Peyer's patch (tissue), 4 donors: ENCODE measurements at regions not wholly inside any gene's neighbourhood (a gene's known extent, or its start where the extent isn't known, plus 50 kb on each side); places are given as distances from the start of the nearest gene placed in this dataset.

Experiments
- DNase-seq, 3 donors: peaks; one replicate each; pipeline ENCODE4 v3.0.0-alpha.2; 2017 to 2019
- H3K27ac ChIP-seq, 4 donors: fragments of 200-600 bp; sonication (generic); one replicate each; pipeline ENCODE4 v1.5.1; 2016 to 2019
- H3K27me3 ChIP-seq, 2 donors: fragments of 200-600 bp; sonication (generic); one replicate each; pipeline ENCODE4 v1.5.1; 2019
- H3K36me3 ChIP-seq, 3 donors: fragments of 200-600 bp; sonication (generic); one replicate each; pipeline ENCODE4 v1.5.1; 2016 to 2019
- H3K4me1 ChIP-seq, 4 donors: fragments of 200-600 bp; sonication (generic); one replicate each; pipeline ENCODE4 v1.5.1; 2016 to 2019
- H3K4me3 ChIP-seq, 4 donors: fragments of 200-600 bp; sonication (generic); 1 replicate in 3 of 4; 2 replicates in 1 of 4; pipeline ENCODE4 v1.5.1; 2016 to 2019; ENCODE audit warnings: mild to moderate bottlenecking in 1 of 4
- H3K9me3 ChIP-seq, 4 donors: fragments of 200-600 bp; sonication (generic); one replicate each; pipeline ENCODE4 v1.5.1; 2016 to 2019; ENCODE audit warnings: mild to moderate bottlenecking in 1 of 4
- CTCF ChIP-seq, 6 experiments: fragments of 450-650 bp in 4 of 6; fragments of 200-600 bp in 2 of 6; sonication (generic) in 1 of 6; IDR thresholded peaks; one replicate each; pipeline ENCODE4 v1.5.1; 2017 to 2019; ENCODE audit warnings: antibody characterized with exemption in 6 of 6, mild to moderate bottlenecking in 3 of 6, moderate library complexity in 1 of 6
- POLR2A ChIP-seq, 2 donors: fragments of 450-650 bp; IDR thresholded peaks; one replicate each; pipeline ENCODE4 v1.5.1; 2017; ENCODE audit warnings: antibody characterized with exemption in 2 of 2, mild to moderate bottlenecking in 2 of 2, moderate library complexity in 2 of 2

DNA sequence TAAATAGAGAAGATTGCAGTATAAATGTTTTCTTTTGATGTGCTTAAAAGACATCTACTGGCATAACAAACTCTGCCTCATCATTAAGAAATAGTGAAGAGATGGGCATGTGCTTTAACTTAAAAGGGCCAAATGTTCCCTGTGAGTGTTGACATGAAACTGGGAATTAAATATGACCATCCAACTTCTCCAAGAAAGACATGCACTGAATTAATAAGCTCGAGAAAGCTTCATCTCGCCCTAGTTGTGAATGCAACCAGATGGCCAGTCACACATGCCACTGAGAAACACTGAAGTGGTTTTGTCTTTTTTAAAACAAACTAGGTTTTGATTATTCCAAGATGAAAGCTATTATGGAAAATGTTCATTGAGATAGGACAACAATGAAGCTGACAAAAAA lies 479.2 kb downstream of the RIT2 start:
- no peaks in the 10 kb centered on the region for H3K9me3 ChIP-seq
- H3K27me3 ChIP-seq: no peaks in the 10 kb centered on the region
- DNase-seq: no peak
- H3K36me3 ChIP-seq: no peaks in the 10 kb centered on the region
- no peak overlapping the region for H3K27ac ChIP-seq
- H3K4me3 ChIP-seq: no peak overlapping the region
- TF ChIP-seq POLR2A (IDR thresholded peaks at IDR 0.05) (no peak), CTCF (IDR thresholded peaks at IDR 0.05) (no peak)
- no peaks in the 10 kb centered on the region for H3K4me1 ChIP-seq

GRCh38 chr18:42640160-42640559 lies 475.3 kb downstream of the RIT2 start:
- no peaks in the 10 kb centered on the region for H3K9me3 ChIP-seq
- H3K36me3 ChIP-seq: no peaks in the 10 kb centered on the region
- no peaks in the 10 kb centered on the region for H3K4me1 ChIP-seq
- DNase-seq: no peak
- TF ChIP-seq POLR2A (IDR thresholded peaks at IDR 0.05) (no peak), CTCF (IDR thresholded peaks at IDR 0.05) (no peak)
- no peak overlapping the region for H3K27ac ChIP-seq
- no peak overlapping the region for H3K4me3 ChIP-seq
- no peaks in the 10 kb centered on the region for H3K27me3 ChIP-seq

DNA sequence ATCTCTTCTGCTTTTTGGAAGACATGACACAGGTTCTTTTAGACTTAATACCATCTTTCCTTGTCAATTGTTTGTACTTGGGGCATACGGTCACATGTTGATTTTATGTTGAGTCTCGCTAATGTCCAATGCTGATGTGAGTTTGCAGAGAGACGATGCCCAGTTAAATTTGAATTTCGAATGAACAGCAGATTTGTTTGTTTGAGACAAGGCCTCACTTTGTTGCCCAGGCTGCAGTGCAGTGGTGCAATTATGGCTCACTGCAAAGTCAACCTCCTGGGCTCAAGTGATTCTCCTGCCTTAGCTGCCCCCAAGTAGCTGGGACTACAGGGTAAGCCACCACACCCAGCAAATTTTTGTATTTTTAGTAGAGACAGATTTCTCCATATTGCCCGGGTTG lies 473.5 kb downstream of the RIT2 start:
- DNase-seq: no peak
- H3K36me3 ChIP-seq: no peaks in the 10 kb centered on the region
- no peaks in the 10 kb centered on the region for H3K9me3 ChIP-seq
- no peaks in the 10 kb centered on the region for H3K4me1 ChIP-seq
- no peak for TF ChIP-seq CTCF (IDR thresholded peaks at IDR 0.05)
- TF ChIP-seq POLR2A (IDR thresholded peaks at IDR 0.05): no peak
- no peak overlapping the region for H3K4me3 ChIP-seq
- H3K27ac ChIP-seq: no peak overlapping the region
- no peaks in the 10 kb centered on the region for H3K27me3 ChIP-seq

DNA sequence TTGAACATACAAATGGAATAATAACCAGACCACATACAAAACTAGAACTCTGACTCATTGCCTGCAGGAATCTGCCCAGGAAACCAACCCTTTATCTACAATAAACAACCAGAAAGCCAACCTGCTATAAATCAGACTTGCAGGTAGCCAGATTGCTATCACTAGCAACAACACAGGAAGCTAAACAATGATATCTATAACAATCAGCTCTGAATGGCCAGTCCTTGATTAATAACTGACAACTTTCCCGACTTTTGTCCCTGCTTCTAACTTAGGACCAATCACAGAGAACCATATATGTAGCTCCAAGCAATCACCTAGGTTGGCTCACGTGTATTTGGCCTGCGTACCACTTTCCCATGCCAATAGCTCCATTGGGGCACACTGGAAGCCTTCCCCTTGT lies 470.8 kb downstream of the RIT2 start:
- DNase-seq: no peak
- no peaks in the 10 kb centered on the region for H3K4me1 ChIP-seq

DNA sequence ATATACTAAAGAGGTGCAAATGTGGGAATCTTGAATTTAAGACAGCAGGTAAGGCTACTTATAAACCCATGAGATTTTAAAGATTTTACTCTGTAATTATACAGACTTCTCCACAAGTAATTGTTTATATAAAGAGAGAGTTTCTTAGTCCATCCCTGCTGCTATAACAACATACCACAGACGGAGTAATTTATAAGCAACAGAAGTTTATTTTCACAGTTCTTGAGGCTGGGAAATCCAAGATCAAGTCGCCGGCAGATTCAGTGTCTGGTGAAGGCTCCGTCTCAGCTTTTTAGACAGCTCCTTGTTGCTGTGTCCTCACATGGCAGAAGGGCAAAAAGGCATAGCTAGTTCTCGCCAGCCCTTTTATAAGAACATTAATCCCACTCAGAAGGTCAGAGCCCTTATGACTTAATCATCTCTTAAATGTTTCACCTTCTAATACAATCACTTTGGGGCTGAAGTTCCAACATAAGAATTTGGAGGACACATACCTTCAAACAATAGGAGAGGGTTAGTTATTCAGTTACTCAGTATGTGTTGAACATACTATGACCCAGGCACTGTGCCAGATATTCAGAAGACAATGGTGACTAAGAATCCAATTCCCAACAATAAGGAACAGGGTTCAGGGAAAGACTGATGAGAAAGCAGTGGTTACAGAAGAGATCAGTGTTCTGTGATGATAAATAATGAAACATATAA lies 466.0 kb downstream of the RIT2 start:
- H3K4me3 ChIP-seq: no peak overlapping the region
- DNase-seq: no peak
- no peaks in the 10 kb centered on the region for H3K36me3 ChIP-seq
- no peaks in the 10 kb centered on the region for H3K27me3 ChIP-seq
- TF ChIP-seq POLR2A (IDR thresholded peaks at IDR 0.05) (no peak), CTCF (IDR thresholded peaks at IDR 0.05) (no peak)
- no peak overlapping the region for H3K27ac ChIP-seq
- H3K4me1 ChIP-seq: no peaks in the 10 kb centered on the region
- H3K9me3 ChIP-seq: no peaks in the 10 kb centered on the region

More for the DNA sequence above, 470.8 kb downstream of the RIT2 start:
- no peak for TF ChIP-seq POLR2A (IDR thresholded peaks at IDR 0.05)
- no peak for TF ChIP-seq CTCF (IDR thresholded peaks at IDR 0.05)
- Histone ChIP-seq H3K36me3 (no peaks in the 10 kb centered on the region), H3K27me3 (no peaks in the 10 kb centered on the region), H3K27ac (no peak overlapping the region), H3K9me3 (no peaks in the 10 kb centered on the region), H3K4me3 (no peak overlapping the region)

- Histone ChIP-seq H3K36me3 (no peaks in the 10 kb centered on the region), H3K4me3 (no peak overlapping the region), H3K9me3 (no peaks in the 10 kb centered on the region), H3K27ac (no peak overlapping the region), H3K27me3 (no peaks in the 10 kb centered on the region), H3K4me1 (no peaks in the 10 kb centered on the region)
- no peak for TF ChIP-seq CTCF (IDR thresholded peaks at IDR 0.05)
- TF ChIP-seq POLR2A (IDR thresholded peaks at IDR 0.05): no peak
- no peak for DNase-seq
These were observed 460.9 kb downstream of the RIT2 start for GRCh38 chr18:42654556-42654955.
